MM.1S (cell line): ENCODE measurements at regions not wholly inside any gene's neighbourhood (a gene's known extent, or its start where the extent isn't known, plus 50 kb on each side); places are given as distances from the start of the nearest gene placed in this dataset.

Source experiments
- DNase-seq: peaks from one replicate; pipeline ENCODE4 v3.0.0-alpha.2; 2015
- H2AFZ ChIP-seq: fragments of 300-600 bp; sonication (generic); 2 replicates; pipeline ENCODE4 v1.6.0; 2016; ENCODE audit warnings: antibody characterized with exemption, low read length
- H3F3A ChIP-seq: fragments of 300-600 bp; sonication (generic); 2 replicates; pipeline ENCODE4 v1.6.1; 2016; ENCODE audit warnings: mild to moderate bottlenecking, antibody characterized with exemption, low read length, moderate library complexity, mixed read lengths; ENCODE audit not compliant: insufficient read depth
- H3K27ac ChIP-seq: fragments of 300-600 bp; sonication (generic); 2 replicates; pipeline ENCODE4 v1.5.1; 2016; ENCODE audit warnings: mild to moderate bottlenecking, low read length
- H3K27me3 ChIP-seq: fragments of 300-600 bp; sonication (generic); replicated peaks from 2 replicates; pipeline ENCODE4 v1.6.0; 2016; ENCODE audit warnings: low read length; ENCODE audit not compliant: insufficient read depth
- H3K36me3 ChIP-seq: fragments of 300-600 bp; sonication (generic); replicated peaks from 2 replicates; pipeline ENCODE4 v1.6.1; 2016; ENCODE audit warnings: mild to moderate bottlenecking, low read length, mixed read lengths; ENCODE audit not compliant: insufficient read depth
- H3K4me1 ChIP-seq: fragments of 300-600 bp; sonication (generic); 2 replicates; pipeline ENCODE4 v1.6.1; 2016; ENCODE audit warnings: low read length, mixed read lengths
- H3K4me2 ChIP-seq: fragments of 300-600 bp; sonication (generic); 2 replicates; pipeline ENCODE4 v1.6.0; 2016; ENCODE audit warnings: low read depth, low read length
- H3K4me3 ChIP-seq: fragments of 300-600 bp; sonication (generic); 2 replicates; pipeline ENCODE4 v1.5.1; 2016; ENCODE audit warnings: low read length, mixed read lengths
- H3K79me2 ChIP-seq: fragments of 300-600 bp; sonication (generic); 2 replicates; pipeline ENCODE4 v1.6.1; 2016; ENCODE audit warnings: mixed run types, low read length, mixed read lengths
- H3K9ac ChIP-seq: fragments of 300-600 bp; sonication (generic); 2 replicates; pipeline ENCODE4 v1.6.1; 2016; ENCODE audit warnings: low read length, mixed read lengths
- H3K9me2 ChIP-seq: fragments of 300-600 bp; sonication (generic); replicated peaks from 2 replicates; pipeline ENCODE4 v1.6.1; 2016; ENCODE audit warnings: mild to moderate bottlenecking, low read length, mixed read lengths; ENCODE audit not compliant: insufficient read depth
- H3K9me3 ChIP-seq: fragments of 300-600 bp; sonication (generic); replicated peaks from 2 replicates; pipeline ENCODE4 v1.6.1; 2016; ENCODE audit warnings: mild to moderate bottlenecking, low read length, mixed read lengths; ENCODE audit not compliant: insufficient read depth
- H4K20me1 ChIP-seq: fragments of 300-600 bp; sonication (generic); 2 replicates; pipeline ENCODE4 v1.6.1; 2016; ENCODE audit warnings: mild to moderate bottlenecking, low read length, moderate library complexity, mixed read lengths; ENCODE audit not compliant: insufficient read depth
- EZH2 ChIP-seq: fragments of 300-600 bp; sonication (generic); optimal IDR thresholded peaks from 2 replicates; pipeline ENCODE3; 2017; ENCODE audit warnings: low read depth, mild to moderate bottlenecking, antibody characterized with exemption, low read length, mixed read lengths
- EZH2phosphoT487 ChIP-seq: fragments of 300-600 bp; sonication (generic); IDR thresholded peaks from 2 replicates; pipeline ENCODE4 v1.6.1; 2018; ENCODE audit warnings: antibody characterized with exemption, low read length
- TF ChIP-seq, protein P1 (sequence below): fragments of 300-600 bp; sonication (generic); IDR thresholded peaks from 2 replicates; pipeline ENCODE4 v1.5.1; 2016; ENCODE audit warnings: antibody characterized with exemption, low read length, mixed read lengths

DNA sequence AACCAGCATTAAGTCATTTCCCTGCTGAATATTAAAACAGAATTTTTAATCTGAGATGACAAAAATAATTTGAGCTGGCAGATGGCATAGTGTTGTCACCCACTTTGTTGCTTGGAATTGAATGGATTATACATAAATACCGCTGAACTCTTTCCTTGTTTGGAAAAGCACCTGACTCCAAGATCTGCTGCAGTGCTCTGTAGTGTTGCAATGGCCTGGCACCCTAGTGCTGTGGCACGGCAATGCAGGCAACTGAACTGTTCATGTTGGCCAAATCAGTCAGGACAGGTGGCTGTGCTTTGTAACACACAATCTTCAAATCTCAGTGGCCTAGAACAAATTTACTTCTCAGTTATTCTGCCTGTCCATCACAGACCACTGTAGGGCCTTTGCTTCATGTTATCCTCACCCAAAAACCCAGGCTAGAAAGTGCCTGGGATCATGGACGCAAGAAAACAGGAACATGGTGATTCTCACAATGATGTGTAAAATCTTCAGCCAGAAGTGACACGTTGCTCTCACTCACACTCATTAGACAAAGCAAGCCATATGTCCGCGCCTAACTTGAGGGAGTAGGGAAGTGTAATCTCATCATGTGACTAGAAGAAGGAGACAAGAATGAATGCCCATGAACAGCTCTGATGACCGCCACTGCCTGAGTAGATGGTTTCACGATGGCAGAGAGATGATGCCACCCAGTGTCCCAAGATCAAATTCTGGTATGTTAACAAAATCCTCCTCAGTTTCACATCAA, 191.9 kb upstream of the PUM3 start:
- no peaks in the 10 kb centered on the region for H3K27me3 ChIP-seq
- H3K4me3 ChIP-seq = no peak overlapping the region
- no peaks in the 10 kb centered on the region for H4K20me1 ChIP-seq
- TF ChIP-seq EZH2 (no peak), EZH2phosphoT487 (no peak)
- TF ChIP-seq, protein P1, sequence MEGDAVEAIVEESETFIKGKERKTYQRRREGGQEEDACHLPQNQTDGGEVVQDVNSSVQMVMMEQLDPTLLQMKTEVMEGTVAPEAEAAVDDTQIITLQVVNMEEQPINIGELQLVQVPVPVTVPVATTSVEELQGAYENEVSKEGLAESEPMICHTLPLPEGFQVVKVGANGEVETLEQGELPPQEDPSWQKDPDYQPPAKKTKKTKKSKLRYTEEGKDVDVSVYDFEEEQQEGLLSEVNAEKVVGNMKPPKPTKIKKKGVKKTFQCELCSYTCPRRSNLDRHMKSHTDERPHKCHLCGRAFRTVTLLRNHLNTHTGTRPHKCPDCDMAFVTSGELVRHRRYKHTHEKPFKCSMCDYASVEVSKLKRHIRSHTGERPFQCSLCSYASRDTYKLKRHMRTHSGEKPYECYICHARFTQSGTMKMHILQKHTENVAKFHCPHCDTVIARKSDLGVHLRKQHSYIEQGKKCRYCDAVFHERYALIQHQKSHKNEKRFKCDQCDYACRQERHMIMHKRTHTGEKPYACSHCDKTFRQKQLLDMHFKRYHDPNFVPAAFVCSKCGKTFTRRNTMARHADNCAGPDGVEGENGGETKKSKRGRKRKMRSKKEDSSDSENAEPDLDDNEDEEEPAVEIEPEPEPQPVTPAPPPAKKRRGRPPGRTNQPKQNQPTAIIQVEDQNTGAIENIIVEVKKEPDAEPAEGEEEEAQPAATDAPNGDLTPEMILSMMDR = no peak
- H3K4me2 ChIP-seq = no peak overlapping the region
- no peaks in the 10 kb centered on the region for H3K36me3 ChIP-seq
- no peak overlapping the region for H2AFZ ChIP-seq
- DNase-seq = no peak
- no peaks in the 10 kb centered on the region for H3K79me2 ChIP-seq
- H3K27ac ChIP-seq = no peak overlapping the region
- no peaks in the 10 kb centered on the region for H3K9me3 ChIP-seq
- no peaks in the 10 kb centered on the region for H3F3A ChIP-seq
- H3K9me2 ChIP-seq = no peaks in the 10 kb centered on the region
- H3K9ac ChIP-seq = no peak overlapping the region
- H3K4me1 ChIP-seq = no peaks in the 10 kb centered on the region

DNA sequence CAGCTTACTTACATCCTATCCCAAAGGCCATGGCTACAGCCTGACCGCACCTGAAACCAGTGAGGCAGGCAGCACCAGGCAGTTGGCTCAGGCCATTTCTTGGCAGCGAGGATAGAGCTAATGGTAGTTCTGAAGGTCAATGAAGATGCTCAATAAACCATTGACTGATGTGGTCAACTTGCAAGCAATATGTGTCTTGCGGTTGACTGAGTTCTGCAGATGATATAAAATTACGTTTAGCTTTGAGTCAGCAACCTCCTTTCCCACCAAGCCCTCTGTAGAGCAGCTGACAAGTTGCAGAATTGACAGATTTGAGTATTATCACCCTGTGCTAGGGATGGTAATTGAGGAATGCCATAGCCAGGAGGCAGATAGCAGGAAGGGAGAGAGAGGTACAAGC, 189.0 kb upstream of the PUM3 start:
- Histone ChIP-seq H3K4me2 (no peak overlapping the region), H4K20me1 (no peaks in the 10 kb centered on the region), H3K9ac (no peak overlapping the region), H3K27me3 (no peaks in the 10 kb centered on the region), H3K79me2 (no peaks in the 10 kb centered on the region), H3K36me3 (no peaks in the 10 kb centered on the region), H3K4me3 (no peak overlapping the region), H3K27ac (no peak overlapping the region), H2AFZ (no peak overlapping the region), H3K4me1 (no peaks in the 10 kb centered on the region), H3K9me3 (no peaks in the 10 kb centered on the region), H3F3A (no peaks in the 10 kb centered on the region), H3K9me2 (no peaks in the 10 kb centered on the region)
- DNase-seq = no peak
- TF ChIP-seq EZH2phosphoT487 = no peak
- TF ChIP-seq, protein P1 = no peak

DNA sequence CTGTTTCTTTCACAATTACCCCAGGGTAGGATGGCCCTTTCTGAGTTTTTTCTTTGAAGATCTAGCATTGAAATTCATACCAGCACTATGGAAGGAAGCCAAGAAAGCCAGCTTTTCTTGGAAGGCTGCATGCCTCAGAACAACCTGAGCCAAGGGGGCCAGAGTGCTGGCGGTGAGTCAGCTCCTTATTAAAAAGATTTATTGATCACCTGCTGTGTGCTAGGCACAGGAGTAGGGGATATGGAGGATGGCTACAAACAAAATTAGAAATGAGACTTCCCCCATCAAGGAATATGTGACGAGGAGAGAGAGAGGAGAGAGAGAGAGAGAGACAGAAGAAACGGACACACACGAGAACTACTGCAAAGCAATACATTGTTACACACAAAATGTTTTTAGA, 184.6 kb upstream of the PUM3 start:
- no peak overlapping the region for H3K27ac ChIP-seq
- no peaks in the 10 kb centered on the region for H3K36me3 ChIP-seq
- no peaks in the 10 kb centered on the region for H4K20me1 ChIP-seq
- TF ChIP-seq, protein P1 = no peak
- TF ChIP-seq EZH2 (no peak), EZH2phosphoT487 (no peak)
- H3K9me2 ChIP-seq = no peaks in the 10 kb centered on the region
- no peak for DNase-seq
- H3K4me2 ChIP-seq = no peak overlapping the region
- no peaks in the 10 kb centered on the region for H3F3A ChIP-seq
- H3K4me1 ChIP-seq = no peaks in the 10 kb centered on the region
- H3K27me3 ChIP-seq = no peaks in the 10 kb centered on the region
- H3K79me2 ChIP-seq = no peaks in the 10 kb centered on the region
- no peak overlapping the region for H3K9ac ChIP-seq
- H3K4me3 ChIP-seq = no peak overlapping the region
- H2AFZ ChIP-seq = no peak overlapping the region
- no peaks in the 10 kb centered on the region for H3K9me3 ChIP-seq
